ENCODE measurements at regions not wholly inside any gene's neighbourhood (a gene's known extent, or its start where the extent isn't known, plus 50 kb on each side); places are given as distances from the start of the nearest gene placed in this dataset.

- TF ChIP-seq CTCF (IDR thresholded peaks at IDR 0.05; ENCODE audit: insufficient read depth, low read depth, low read length), result no peak
- TF ChIP-seq EZH2 (IDR thresholded peaks at IDR 0.05; ENCODE audit: insufficient read depth, low read length), result no peak
Measured at GRCh38 chr7:46682836-46683624, 762.0 kb upstream of the IGFBP3 start.
